ENCODE measurements at regions not wholly inside any gene's neighbourhood (a gene's known extent, or its start where the extent isn't known, plus 50 kb on each side); places are given as distances from the start of the nearest gene placed in this dataset.
"Not testable (repeated sequence)": the region's sequence is repeated elsewhere in the genome, so short reads cannot be mapped to it uniquely, and the experiment has no call there.

DNA sequence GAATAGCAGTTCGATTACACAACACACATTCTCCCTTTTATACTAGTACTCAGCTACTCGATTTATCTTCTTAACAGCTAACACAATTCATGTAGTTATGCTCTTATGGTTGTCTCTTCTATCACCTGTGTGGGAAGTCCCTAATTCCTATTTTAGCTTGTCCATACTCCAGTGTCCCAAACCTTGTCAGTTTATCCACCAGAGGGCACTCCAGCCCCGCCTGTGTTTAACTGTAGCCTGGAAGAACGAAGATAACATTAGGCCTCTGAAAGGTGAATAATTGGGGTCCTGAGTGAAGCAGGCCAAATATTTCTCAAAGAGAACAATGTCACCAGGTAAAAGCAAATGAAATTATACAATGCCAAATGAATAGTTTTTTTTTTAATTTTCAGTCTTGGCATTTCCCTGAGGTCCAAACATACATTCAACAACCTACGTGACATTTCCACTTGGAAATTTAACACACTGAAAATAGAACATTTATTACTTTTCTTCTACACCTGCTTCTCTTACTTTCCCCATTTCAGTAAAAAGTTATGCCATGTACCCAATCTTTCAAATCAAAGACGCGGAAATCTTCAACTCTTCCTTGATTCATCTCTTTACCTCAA is 560.7 kb downstream of the HTR1A start:
- DNase-seq: peak; percentile 35 to 85 (median 72)
- intact Hi-C loops (cut with DNase I): no loop called here

DNA sequence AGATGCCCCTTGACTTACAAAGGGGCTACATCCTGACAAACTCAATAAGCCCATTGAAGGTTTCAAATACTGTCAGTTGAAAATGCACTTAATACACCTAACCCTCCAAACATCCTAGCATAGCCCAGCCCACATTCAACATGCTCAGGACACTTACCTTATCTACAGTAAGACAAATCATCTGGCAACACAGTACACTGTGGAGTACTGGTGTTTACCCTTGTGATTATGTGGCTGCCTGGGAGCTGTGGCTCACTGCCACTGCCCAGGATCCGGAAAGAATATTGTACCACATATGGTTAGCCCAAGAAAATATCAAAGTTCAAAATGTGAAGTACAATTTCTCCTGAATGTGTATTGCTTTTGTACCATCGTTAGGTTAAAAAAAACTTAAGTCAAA is 562.2 kb downstream of the HTR1A start:
- intact Hi-C loops (cut with DNase I): no loop called here

GRCh38 chr5:63398346-63398745 is 563.9 kb downstream of the HTR1A start:
- intact Hi-C loops (cut with DNase I): no loop called here

More for the DNA sequence above, 562.2 kb downstream of the HTR1A start:
- no peak for DNase-seq

GRCh38 chr5:63388188-63388587 is 574.1 kb downstream of the HTR1A start:
- not testable (repeated sequence) for DNase-seq

More at GRCh38 chr5:63398346-63398745, 563.9 kb downstream of the HTR1A start:
- no peak for DNase-seq

DNA sequence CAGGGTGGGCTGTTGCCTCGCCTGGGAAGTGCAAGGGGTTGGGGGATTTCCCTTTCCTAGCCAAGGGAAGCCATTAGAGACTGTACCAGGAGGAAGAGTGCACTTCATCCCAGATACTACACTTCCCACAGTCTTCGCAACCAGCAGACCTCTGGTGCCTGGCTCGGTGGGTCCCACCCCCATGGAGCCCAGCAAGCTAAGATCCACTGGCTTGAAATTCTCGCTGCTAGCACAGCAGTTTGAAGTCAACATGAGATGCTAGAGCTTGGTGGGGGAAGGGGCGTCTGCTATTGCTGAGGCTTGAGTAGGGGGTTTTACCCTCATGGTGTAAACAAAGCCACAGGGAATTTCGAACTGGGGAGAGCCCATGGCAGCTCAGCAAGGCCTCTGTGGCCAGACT is 586.4 kb downstream of the HTR1A start:
- no peak for DNase-seq
- intact Hi-C loops (cut with DNase I): no loop called here

More at GRCh38 chr5:63388188-63388587, 574.1 kb downstream of the HTR1A start:
- intact Hi-C loops (cut with DNase I): not testable (repeated sequence)

DNA sequence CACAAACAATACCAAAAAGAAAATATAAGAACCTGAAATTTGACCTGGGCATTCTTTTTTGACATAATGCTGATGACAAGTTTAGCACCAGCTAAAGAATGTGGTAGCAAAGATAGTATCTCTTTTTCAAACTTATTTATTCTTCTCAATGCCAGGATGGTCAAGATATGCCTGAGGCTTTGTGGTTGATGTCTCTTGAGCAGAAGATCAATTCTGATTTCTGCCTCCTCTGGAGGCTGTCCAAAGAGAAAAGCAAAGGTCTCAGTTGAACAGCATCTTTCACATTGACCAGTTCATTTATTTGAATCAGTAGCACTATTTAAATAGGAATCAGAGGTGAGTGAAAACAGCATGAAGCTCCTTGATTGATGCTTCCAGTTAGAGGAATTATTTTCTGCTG is 588.2 kb downstream of the HTR1A start:
- intact Hi-C loops (cut with DNase I): no loop called here
- DNase-seq: no peak

DNA sequence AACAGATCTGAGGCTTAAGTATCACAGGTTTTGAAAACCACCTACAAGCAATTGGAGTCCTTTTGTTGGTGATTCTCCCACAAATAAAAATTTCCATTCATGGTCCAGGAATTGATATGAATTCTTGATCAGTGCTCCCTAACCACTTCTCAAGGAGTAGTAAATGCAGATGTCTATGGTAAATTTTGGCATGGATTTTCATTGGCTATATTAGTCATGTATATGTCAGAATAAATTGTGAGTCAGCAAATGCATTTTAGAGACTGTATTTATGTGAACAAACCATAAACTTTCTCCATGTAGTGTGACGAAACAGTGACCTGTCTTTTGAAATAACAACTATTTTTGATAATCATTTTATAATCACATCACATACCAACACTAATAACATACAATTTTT is 611.1 kb downstream of the HTR1A start:
- intact Hi-C loops (cut with DNase I): no loop called here
- DNase-seq: no peak

DNA sequence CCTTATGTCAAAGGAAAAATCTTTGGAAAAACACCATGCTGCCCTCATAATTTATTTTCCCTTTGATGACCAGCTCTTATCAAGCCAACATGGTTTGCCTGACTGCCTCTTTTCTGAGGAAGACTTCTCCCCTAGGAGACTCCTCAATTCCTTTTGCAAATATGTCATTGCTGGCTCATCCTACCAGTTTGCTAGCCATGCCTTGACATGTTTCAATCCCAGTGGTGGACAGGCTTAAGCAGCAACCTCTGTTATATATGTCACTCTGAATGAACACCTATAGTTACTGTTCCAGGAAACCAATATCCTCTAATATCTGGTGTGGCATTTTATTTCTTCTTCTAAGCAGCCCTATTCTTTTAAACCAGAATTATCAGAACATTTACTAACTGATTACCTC is 615.8 kb downstream of the HTR1A start:
- DNase-seq: no peak
- intact Hi-C loops (cut with DNase I): no loop called here

- intact Hi-C loops (cut with DNase I): no loop called here
- no peak for DNase-seq
These were observed 620.8 kb downstream of the HTR1A start for GRCh38 chr5:63341442-63341841.

DNA sequence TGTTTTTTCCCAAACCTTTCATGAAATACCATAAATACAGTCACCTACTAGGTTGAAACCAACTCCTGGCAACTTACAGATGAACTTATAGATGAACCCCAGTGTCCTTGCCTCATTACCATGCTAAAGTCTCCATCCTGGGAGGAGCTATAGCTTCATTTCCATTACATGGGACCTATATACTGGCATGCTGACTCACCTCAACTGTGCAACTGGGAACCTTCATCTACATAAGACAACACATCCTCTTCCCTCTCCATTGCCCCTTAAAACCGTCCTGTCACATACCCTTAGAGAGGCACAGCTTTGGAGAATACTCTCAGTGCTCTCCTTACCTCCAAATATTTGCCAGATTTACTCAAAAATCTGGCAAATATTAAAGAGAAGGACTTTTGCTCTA is 638.3 kb downstream of the HTR1A start:
- intact Hi-C loops (cut with DNase I): no loop called here
- DNase-seq: no peak

- intact Hi-C loops (cut with DNase I): no loop called here
These were observed 647.7 kb downstream of the HTR1A start for GRCh38 chr5:63314551-63314950.

DNA sequence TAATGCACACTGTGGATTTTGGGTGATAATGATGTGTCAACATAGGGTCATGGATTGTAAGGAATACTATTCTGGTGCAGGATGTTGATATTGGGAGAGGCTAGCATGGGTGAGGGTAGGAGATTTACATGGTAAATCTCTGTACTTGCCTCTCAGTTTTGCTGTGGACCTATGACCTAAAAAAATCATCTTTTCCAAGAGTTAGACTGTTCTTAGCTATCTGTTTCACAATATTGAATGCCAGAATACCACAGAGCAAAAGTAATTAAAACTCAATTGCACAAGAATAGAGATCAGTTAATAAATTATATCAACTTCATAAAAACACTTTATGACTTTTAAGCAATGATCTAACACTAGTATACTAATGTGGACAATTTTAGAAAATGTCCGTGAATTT is 651.6 kb downstream of the HTR1A start:
- no peak for DNase-seq
- intact Hi-C loops (cut with DNase I): no loop called here

More at GRCh38 chr5:63314551-63314950, 647.7 kb downstream of the HTR1A start:
- no peak for DNase-seq

GRCh38 chr5:63306909-63307308 is 655.3 kb downstream of the HTR1A start:
- no peak for DNase-seq
- intact Hi-C loops (cut with DNase I): no loop called here

DNA sequence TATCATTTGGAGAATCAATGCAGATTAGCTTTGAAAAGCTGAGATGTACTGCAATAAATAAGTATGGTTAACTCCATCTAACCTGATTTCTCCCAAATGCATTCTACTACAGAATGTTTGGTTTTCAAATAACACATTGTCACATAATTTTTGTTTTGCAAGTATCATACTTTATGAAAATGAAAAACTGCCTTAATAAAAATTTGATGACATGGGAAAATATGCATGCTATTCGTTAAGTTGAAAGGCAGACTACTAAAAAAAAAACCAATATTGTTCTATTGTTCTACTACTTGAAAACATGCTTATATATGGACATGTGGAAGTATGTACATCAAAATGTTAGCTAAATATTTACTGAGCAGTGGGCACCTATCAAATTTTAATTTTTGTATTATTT is 668.9 kb downstream of the HTR1A start:
- intact Hi-C loops (cut with DNase I): no loop called here
- DNase-seq: no peak

GRCh38 chr5:63286724-63287123 is 675.5 kb downstream of the HTR1A start:
- intact Hi-C loops (cut with DNase I): no loop called here
- no peak for DNase-seq

DNA sequence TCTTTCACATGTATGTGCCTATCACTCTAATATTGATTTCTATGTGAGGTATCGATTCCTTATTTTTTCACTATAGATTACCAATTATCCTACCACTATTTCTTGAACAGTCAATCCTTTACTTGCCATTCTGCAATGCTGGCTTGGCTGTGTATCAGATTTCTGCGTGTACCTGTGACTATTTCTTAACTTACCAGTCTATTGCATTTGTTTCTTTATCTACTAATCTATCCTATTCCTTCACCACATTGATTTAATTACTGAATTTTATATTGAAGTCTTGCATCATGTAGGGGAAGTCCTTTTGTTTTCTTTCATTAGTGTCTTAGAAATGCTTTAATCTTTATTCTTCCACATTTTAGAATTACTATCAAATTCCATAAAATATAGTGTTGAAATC is 684.8 kb downstream of the LRRC70 start:
- no peak for DNase-seq
- intact Hi-C loops (cut with DNase I): no loop called here

DNA sequence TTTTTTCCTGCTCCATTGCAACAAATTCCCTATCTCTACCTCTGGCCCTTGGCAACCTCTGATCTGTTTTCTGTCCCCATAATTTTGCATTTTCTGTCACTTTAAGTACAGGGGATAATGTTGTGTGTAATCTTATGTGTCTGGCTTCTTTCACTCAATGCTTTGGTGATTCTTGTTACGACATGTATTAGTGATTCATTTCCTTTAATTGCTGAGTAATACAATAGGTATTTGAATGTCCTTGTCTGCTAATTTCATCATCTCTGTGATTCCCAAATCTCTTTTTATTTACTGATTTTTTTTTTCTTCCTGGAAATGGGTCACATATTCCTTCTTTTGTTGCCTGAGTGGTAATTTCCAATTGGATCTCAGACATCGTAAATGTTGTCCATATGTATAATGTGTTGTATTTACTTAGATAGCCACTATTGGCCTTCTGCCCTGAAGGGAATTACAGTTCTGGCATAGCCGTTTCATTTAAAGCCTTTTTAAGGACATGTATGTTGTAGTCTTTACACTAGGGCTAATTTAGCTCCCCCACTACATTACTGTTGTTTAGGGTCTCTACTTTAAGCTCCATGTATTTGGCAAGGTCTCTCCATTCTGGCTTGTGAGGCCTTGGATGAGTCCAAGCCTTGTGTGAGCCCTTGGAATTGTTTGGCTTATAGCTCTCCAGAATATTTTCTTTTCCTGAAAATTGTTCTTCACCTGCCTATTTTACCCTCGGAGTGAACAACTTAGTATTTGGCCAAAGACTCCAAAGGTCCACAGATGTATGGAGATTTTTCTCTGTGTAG is 683.8 kb downstream of the LRRC70 start:
- DNase-seq: no peak
- intact Hi-C loops (cut with DNase I): no loop called here

- intact Hi-C loops (cut with DNase I): no loop called here
- DNase-seq: no peak
These were observed 683.1 kb downstream of the LRRC70 start for GRCh38 chr5:63261695-63262094.

- DNase-seq: no peak
- intact Hi-C loops (cut with DNase I): no loop called here
These were observed 677.0 kb downstream of the LRRC70 start for GRCh38 chr5:63255594-63255993.

GRCh38 chr5:63250939-63251338 is 672.3 kb downstream of the LRRC70 start:
- intact Hi-C loops (cut with DNase I): no loop called here
- DNase-seq: no peak

DNA sequence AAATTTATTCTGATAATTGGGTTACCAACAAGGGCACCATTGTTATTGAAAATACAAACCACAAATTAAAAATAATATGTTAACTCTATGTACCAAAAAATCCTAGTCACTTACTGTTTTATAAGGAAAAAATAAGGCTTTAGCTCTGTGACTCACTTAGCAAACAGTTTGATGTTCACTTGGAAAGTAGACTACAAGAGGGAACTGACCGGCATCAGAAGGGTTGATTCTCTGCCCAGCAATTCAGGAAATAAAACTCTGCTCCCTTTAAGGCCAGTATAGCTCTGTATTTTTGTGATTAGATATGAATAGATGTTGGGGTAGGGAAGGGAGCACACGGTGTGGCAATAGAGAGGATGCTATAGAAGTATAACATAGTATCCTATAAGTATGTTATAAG is 671.3 kb downstream of the LRRC70 start:
- intact Hi-C loops (cut with DNase I): no loop called here

More for the DNA sequence above, 671.3 kb downstream of the LRRC70 start:
- no peak for DNase-seq

Measured in head of caudate nucleus (tissue), 42 donors.